ENCODE measurements at regions not wholly inside any gene's neighbourhood (a gene's known extent, or its start where the extent isn't known, plus 50 kb on each side); places are given as distances from the start of the nearest gene placed in this dataset.

- TF ChIP-seq CTCF (optimal IDR thresholded peaks at IDR 0.05 in 1 of 3, IDR thresholded peaks at IDR 0.05 in 1 of 3, conservative IDR thresholded peaks at IDR 0.05 in 1 of 3; ENCODE audit: extremely low read depth in 1 of 3, insufficient read depth in 2 of 3, low read length in 3 of 3) (no peak), EZH2 (IDR thresholded peaks at IDR 0.05; ENCODE audit: low read length) (no peak)
These were observed 77.6 kb upstream of the GSE1 start for GRCh38 chr16:85535352-85536072.
